Activated CD4-positive, alpha-beta T cell treated with anti-CD3 and anti-CD28 coated beads, Interleukin-2, amount 10 ng/mL, durations not matched to agents 24 days and 14 days (primary cell): ENCODE measurements at regions not wholly inside any gene's neighbourhood (a gene's known extent, or its start where the extent isn't known, plus 50 kb on each side); places are given as distances from the start of the nearest gene placed in this dataset.

Experiments
- DNase-seq: peaks from one replicate; pipeline ENCODE4 v3.0.0; 2022
- H3K27ac Mint-ChIP-seq: one replicate; pipeline ENCODE4 v1.8.0; 2022; ENCODE audit warnings: mild to moderate bottlenecking, mixed read lengths
- H3K27me3 Mint-ChIP-seq: one replicate; pipeline ENCODE4 v1.8.0; 2022; ENCODE audit warnings: mixed read lengths
- H3K36me3 Mint-ChIP-seq: one replicate; pipeline ENCODE4 v1.8.0; 2022; ENCODE audit warnings: low read depth, mild to moderate bottlenecking, mixed read lengths
- H3K4me1 Mint-ChIP-seq: one replicate; pipeline ENCODE4 v1.8.0; 2021; ENCODE audit warnings: mixed read lengths
- H3K4me3 Mint-ChIP-seq: one replicate; pipeline ENCODE4 v1.8.0; 2022; ENCODE audit warnings: mild to moderate bottlenecking, moderate library complexity, mixed read lengths
- H3K9me3 Mint-ChIP-seq: one replicate; pipeline ENCODE4 v1.8.0; 2021; ENCODE audit warnings: mixed read lengths
- intact Hi-C: fragments of 100-400 bp; cut with micrococcal nuclease; formaldehyde crosslinking; loops from one replicate; pipeline ENCODE4 v1.15.1; 2023

DNA sequence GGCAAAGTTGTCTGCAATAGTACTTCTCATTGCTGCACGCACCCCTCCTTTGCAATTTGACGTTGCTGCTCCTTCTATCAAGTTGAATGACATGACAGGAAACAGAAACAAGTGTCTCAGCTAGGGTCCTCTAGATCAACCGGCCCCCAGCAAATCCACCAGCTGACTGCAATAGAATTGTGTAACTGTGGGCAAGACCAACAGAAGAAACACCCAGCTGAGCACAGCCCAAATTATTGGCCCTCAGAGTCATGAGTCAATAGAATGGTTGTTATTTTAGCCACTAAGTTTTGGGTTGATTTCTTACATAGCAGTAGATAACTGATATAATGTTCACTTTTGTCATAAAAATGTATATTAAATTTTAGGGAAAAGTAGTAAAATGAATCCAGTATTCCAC is 202.7 kb downstream of the MAFB start:
- Mint-ChIP-seq H3K27ac (no peak overlapping the region), H3K36me3 (no peaks in the 10 kb centered on the region), H3K9me3 (no peaks in the 10 kb centered on the region), H3K4me3 (no peak overlapping the region), H3K4me1 (no peaks in the 10 kb centered on the region), H3K27me3 (peaks cover 3% of the 10 kb centered on the region)
- DNase-seq: no peak
- intact Hi-C loops: no loop called here

DNA sequence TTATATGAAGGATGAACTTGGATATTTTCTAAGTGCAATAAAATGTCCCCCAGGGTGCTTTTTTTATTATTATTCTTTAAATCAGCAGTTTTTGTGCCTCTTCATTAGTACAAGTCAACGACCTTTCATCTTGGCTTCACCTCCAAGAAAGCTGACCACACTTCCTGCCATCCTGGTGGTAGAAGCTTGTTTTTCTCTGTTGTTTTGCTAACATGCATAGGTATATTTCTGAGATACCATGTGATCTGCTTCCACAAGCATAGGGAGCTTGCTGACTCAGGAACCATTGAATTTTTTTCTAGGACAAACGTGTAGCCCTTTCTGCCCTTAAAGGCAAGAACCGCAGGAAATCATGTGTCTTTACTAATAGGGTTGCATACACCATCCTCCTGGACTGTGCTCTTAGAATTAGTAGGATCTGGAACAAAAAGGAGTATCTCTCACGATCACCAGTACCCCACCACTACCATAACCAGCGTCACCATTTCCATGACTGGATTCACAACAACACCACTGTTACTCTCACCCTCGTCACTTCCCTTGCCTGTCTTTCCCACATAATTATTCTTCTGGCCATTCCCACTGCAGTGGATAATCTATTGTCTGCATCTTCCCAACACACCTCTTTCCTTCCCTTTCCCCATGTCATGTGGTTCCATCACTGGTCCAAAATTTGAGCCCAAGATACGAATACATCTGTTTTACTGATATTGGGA is 207.1 kb downstream of the MAFB start:
- Mint-ChIP-seq H3K4me1 (no peaks in the 10 kb centered on the region), H3K9me3 (no peaks in the 10 kb centered on the region), H3K27me3 (peaks cover 3% of the 10 kb centered on the region), H3K4me3 (no peak overlapping the region), H3K27ac (no peak overlapping the region), H3K36me3 (no peaks in the 10 kb centered on the region)
- intact Hi-C loops: no loop called here
- no peak for DNase-seq

DNA sequence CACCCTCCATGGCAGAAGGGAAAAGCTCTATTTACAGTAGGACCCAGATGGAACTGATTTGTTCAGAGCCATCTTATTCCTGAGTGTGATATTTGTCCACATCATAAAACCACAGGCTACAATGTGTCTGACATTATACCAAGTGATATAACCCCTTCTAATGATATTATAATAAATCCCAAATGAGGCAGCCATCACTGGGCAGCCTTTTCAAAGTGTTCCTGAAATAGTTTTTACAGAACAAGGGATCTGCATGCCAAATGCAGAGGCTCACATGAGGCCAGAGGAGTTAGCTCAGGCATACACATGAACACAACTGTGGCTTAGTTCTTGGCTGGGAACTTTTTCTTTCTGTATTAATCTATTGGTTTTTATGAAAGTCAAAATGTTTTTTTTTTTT is 207.7 kb downstream of the MAFB start:
- no peaks in the 10 kb centered on the region for H3K9me3 Mint-ChIP-seq
- H3K4me3 Mint-ChIP-seq: no peak overlapping the region
- H3K36me3 Mint-ChIP-seq: no peaks in the 10 kb centered on the region
- no peak overlapping the region for H3K27ac Mint-ChIP-seq
- H3K4me1 Mint-ChIP-seq: no peaks in the 10 kb centered on the region
- intact Hi-C loops: no loop called here
- H3K27me3 Mint-ChIP-seq: peaks cover 3% of the 10 kb centered on the region
- DNase-seq: no peak

DNA sequence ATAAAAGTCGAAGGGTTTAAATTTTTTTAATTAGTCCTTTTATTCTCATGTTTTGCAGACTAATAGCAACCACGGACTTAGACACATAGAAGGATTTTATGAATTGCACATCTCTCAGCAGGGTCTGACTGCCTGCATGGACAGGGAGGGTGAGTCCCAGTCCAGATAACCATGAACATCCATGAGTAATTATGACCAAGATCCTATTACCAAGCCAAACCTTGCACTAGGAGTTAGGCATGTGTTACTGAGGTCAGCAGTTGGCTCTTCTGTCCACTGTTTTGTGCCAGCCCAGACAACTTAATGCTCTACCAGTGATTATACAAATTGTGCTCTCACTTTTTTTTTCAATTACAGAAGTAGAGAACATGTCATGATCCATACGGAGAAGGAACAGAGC is 211.2 kb downstream of the MAFB start:
- no peak overlapping the region for H3K27ac Mint-ChIP-seq
- intact Hi-C loops: no loop called here
- no peak overlapping the region for H3K4me3 Mint-ChIP-seq
- H3K9me3 Mint-ChIP-seq: no peaks in the 10 kb centered on the region
- H3K27me3 Mint-ChIP-seq: no peaks in the 10 kb centered on the region
- no peaks in the 10 kb centered on the region for H3K36me3 Mint-ChIP-seq
- no peak for DNase-seq
- H3K4me1 Mint-ChIP-seq: no peaks in the 10 kb centered on the region

DNA sequence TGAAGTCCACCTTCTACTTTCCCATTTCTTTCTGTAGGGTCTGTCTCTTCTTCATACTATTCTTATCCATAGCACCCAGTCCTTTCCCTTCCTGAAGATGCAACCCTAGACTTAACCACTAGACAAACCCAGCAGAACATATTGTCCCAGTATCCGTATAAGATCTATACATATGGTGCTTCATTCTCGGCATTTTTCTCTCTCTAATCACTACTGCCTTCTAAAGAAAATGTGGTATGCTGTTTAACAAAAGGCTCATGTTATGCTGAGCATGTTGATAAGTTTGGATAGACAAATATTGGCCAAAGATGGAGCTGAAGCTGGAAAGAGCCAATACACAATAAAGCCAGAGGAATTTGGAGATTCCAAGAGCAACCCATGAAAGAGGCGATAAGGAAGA is 212.6 kb downstream of the MAFB start:
- Mint-ChIP-seq H3K4me1 (no peaks in the 10 kb centered on the region), H3K27me3 (no peaks in the 10 kb centered on the region)
- intact Hi-C loops: no loop called here

DNA sequence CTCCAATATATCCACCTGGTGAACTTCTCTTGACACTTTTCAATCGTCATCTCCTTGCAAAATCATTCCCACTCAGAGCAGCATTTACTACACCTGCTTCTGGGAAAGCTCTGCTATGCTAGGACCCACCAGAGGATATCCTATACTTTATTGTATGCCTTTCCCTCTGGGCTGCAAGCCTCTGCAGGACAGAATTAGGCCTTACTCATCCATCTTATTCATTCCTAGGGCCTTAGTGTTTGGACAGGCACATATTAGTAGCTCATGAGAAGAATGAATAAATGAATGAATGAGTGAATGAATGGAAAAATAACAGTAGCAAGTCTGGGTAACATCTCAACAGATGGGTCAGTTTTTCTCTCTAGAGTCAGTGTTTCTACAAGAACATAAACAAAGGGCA is 216.1 kb downstream of the MAFB start:
- H3K36me3 Mint-ChIP-seq: no peaks in the 10 kb centered on the region
- intact Hi-C loops: no loop called here
- H3K4me3 Mint-ChIP-seq: no peak overlapping the region
- H3K27me3 Mint-ChIP-seq: no peaks in the 10 kb centered on the region
- H3K27ac Mint-ChIP-seq: no peak overlapping the region
- no peaks in the 10 kb centered on the region for H3K4me1 Mint-ChIP-seq
- DNase-seq: no peak
- no peaks in the 10 kb centered on the region for H3K9me3 Mint-ChIP-seq

More for the DNA sequence above, 212.6 kb downstream of the MAFB start:
- H3K9me3 Mint-ChIP-seq: no peaks in the 10 kb centered on the region
- no peaks in the 10 kb centered on the region for H3K36me3 Mint-ChIP-seq
- no peak overlapping the region for H3K27ac Mint-ChIP-seq
- H3K4me3 Mint-ChIP-seq: no peak overlapping the region
- DNase-seq: no peak

DNA sequence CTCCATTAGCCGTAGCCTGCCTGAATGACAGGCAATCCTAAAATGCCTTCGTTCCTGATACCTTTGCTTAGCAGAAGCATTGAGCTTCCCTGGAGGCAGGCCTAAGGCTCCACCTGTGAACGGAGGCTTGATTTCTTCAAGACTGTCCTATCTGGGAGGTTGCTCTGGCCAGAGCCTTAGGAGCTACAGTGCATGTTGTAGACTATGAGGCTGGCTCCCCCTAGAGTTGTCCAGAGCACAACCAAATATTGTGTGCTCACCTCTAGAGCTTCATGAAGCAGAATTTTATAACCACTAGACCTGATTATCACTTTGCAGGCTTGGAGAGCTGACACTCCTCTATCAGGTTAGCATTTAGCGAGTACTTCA is 217.8 kb downstream of the MAFB start:
- Mint-ChIP-seq H3K36me3 (no peaks in the 10 kb centered on the region), H3K4me1 (no peaks in the 10 kb centered on the region), H3K27ac (no peak overlapping the region), H3K27me3 (no peaks in the 10 kb centered on the region), H3K4me3 (no peak overlapping the region), H3K9me3 (no peaks in the 10 kb centered on the region)
- intact Hi-C loops: no loop called here
- no peak for DNase-seq

DNA sequence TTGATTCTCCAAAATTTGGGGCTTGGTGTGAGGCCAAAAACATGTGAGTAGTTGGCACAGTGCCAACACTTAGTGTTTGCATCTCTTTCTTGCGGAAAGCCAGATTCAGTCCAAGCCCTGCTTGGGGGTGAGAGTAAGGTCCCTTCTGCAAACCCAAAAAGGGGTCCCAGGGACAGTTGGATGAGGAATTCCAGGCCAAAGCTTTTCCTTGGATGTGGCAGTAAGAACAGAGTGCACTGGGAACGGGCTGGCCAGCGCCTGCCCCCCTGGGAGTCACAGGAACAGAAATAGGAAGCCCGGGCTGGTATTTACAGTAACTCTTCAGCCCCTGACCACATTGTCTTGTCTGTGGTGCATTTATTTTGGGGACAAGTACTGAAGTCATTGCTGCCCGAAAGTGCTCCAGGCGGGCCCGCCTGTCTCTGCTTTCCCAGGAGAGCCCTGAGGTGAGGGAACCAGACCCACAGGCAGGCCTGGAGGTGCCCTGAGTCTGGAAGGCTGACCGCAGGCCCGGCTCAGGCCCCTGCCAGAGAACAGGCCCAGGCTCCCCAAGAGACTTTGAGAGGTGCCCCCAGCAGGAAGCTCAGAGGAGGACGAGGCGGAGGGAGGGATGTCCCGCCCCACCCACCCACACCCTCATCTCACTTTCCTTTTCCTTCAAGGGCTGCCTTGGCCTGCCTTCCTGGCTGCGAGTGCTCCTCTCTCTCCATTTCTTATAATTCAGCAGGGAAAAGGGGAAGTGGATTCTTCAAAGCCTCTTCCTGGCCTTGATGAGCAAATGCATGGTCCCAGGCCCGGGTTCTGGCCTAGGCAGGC is 218.4 kb downstream of the MAFB start:
- H3K4me3 Mint-ChIP-seq: no peak overlapping the region
- DNase-seq: no peak
- no peaks in the 10 kb centered on the region for H3K4me1 Mint-ChIP-seq
- no peak overlapping the region for H3K27ac Mint-ChIP-seq
- intact Hi-C loops: no loop called here
- no peaks in the 10 kb centered on the region for H3K9me3 Mint-ChIP-seq
- no peaks in the 10 kb centered on the region for H3K36me3 Mint-ChIP-seq
- H3K27me3 Mint-ChIP-seq: no peaks in the 10 kb centered on the region

DNA sequence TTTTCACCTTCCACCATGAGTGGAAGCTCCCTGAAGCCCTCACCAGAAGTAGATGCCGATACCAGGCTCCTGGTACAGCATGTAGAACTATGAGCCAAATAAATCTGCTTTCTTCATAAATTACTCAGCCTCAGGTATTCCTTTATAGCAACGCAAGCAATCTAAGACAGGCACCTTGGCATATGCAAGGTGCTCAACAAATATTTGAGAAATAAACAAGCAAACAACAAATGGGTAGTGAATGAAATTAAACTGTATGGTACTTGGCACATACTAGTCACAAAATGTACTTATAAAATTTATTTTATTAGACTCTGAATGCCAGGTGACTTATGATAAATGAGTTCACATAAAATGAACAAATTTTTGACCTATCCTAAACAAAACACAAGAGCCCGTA is 220.3 kb downstream of the MAFB start:
- no peaks in the 10 kb centered on the region for H3K4me1 Mint-ChIP-seq
- H3K36me3 Mint-ChIP-seq: no peaks in the 10 kb centered on the region
- H3K27ac Mint-ChIP-seq: no peak overlapping the region
- no peak for DNase-seq
- no peaks in the 10 kb centered on the region for H3K9me3 Mint-ChIP-seq
- intact Hi-C loops: no loop called here
- H3K27me3 Mint-ChIP-seq: no peaks in the 10 kb centered on the region
- no peak overlapping the region for H3K4me3 Mint-ChIP-seq

DNA sequence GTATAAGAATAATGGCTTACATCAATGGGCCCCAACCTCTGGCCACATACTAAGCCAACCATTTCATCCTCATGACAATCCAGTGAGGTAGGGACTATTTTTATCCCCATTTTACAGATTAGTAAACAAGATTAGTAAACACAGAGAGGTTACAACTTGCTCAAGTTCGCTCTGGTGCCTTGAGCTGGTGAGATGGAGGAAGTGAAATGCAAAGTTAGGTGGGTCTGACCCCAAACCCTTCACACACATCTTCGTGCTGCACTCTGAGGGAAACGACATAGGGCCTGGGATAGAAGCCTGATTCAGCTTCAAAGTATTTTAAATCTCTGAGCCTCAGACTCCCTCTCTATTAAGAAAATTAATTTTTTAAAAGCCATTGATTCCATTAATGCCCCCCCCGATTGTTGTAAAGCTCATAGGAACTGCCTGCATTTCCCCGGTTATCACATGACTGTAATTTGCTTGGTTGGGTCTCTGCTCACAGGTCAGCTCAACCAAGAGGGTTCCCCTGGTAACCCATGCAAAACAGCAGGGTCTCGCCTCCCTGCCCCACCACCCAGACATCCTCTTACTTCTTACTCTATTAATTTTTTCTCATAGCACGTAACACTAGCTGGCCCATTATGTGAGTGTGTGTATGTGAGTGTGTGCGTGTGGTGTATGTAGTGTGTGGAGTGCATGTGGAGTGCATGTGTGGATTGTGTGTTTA is 221.2 kb downstream of the MAFB start:
- H3K4me1 Mint-ChIP-seq: no peaks in the 10 kb centered on the region
- no peak overlapping the region for H3K27ac Mint-ChIP-seq
- H3K4me3 Mint-ChIP-seq: no peak overlapping the region
- no peaks in the 10 kb centered on the region for H3K27me3 Mint-ChIP-seq
- DNase-seq: no peak
- no peaks in the 10 kb centered on the region for H3K9me3 Mint-ChIP-seq
- intact Hi-C loops: no loop called here
- no peaks in the 10 kb centered on the region for H3K36me3 Mint-ChIP-seq

DNA sequence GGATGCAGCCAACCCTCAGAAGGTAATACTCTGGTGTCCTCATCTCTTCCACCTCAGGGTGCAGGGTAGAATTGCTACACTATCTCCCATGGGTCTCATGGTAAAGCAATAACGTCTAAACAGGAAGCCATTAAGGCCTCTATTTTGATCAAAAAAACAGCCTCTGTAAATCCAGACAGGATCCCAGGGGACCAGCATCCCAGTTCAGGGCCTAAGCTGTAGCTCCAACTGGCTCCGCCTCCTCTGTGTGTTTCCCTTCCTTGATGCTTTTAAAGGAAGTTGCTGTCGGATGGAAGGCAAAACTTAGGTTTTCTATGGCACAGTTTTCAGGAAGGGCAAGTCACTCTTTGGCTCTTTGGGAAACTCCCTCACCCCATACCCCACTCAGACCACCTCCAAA is 222.0 kb downstream of the MAFB start:
- Mint-ChIP-seq H3K27me3 (no peaks in the 10 kb centered on the region), H3K9me3 (no peaks in the 10 kb centered on the region), H3K27ac (no peak overlapping the region), H3K36me3 (no peaks in the 10 kb centered on the region), H3K4me1 (no peaks in the 10 kb centered on the region), H3K4me3 (no peak overlapping the region)
- DNase-seq: no peak
- intact Hi-C loops: no loop called here

DNA sequence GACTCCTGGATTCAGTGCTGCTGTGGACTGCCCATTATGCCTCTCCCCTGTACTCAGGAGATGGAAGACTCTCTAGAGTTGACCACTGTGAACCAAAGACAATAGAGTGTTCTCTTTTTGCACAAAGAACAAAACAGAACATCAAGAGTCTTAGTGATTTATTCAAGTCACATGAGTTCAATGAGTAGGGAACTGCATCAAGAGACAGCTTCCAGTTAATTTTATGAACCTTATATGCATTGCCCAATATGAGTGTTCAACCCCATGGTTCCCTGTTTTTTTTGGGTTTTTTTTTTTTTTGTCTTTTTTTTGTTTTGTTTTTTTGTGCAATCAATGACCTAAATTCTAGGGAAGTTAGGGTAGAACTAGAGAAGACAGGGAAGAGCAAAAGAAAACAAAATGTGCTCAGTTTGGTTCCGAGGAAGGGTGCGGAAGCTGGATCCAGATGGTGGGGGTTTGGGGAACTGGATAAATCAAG is 224.3 kb downstream of the MAFB start:
- Mint-ChIP-seq H3K27me3 (no peaks in the 10 kb centered on the region), H3K9me3 (no peaks in the 10 kb centered on the region), H3K4me1 (no peaks in the 10 kb centered on the region), H3K27ac (no peak overlapping the region), H3K4me3 (no peak overlapping the region), H3K36me3 (no peaks in the 10 kb centered on the region)
- DNase-seq: no peak
- intact Hi-C loops: no loop called here

DNA sequence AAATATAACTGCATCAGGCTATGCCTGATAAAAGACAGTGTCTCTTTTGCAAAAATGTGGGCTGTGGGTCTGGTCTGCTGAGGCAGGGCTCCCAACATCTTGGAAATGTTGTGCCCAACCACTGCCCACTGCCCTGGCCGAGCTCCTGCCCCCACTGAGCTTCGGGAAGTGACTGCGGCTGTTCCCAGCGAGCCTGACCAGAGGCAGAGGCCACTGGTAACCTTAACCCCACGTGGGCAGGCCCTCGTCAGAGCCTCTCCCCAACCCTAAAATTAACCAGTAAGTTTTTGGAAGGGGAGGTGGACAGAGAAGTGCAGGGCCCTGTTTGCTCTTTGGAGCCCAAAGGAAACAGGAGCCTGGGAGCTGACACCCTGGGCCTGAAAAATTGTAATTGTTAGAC is 225.9 kb downstream of the MAFB start:
- intact Hi-C loops: no loop called here

DNA sequence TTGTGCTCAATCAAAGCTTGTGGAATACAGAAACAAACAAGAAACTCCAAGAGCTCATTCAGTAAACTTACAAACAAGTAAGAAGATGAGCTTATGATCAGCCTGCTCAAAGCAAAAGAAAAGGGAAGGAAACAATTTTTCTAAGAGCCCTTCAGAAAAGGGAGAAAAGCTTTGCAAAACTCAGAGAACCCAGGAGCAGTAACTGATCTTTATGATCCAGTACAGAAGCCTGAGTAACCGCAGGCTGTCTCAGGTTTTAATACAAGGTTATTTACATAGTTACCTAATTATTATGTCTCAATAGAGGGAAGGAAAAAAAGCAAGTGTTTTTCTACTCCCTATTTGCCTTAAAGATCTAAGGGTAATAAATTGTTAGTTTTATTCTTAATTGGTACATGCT is 226.5 kb downstream of the MAFB start:
- Mint-ChIP-seq H3K27ac (no peak overlapping the region), H3K4me3 (no peak overlapping the region), H3K27me3 (no peaks in the 10 kb centered on the region), H3K9me3 (no peaks in the 10 kb centered on the region), H3K36me3 (no peaks in the 10 kb centered on the region), H3K4me1 (no peaks in the 10 kb centered on the region)
- DNase-seq: no peak
- intact Hi-C loops: no loop called here

More for the DNA sequence above, 225.9 kb downstream of the MAFB start:
- H3K4me1 Mint-ChIP-seq: no peaks in the 10 kb centered on the region
- no peaks in the 10 kb centered on the region for H3K9me3 Mint-ChIP-seq
- H3K4me3 Mint-ChIP-seq: no peak overlapping the region
- DNase-seq: no peak
- H3K27me3 Mint-ChIP-seq: no peaks in the 10 kb centered on the region
- H3K27ac Mint-ChIP-seq: no peak overlapping the region
- H3K36me3 Mint-ChIP-seq: no peaks in the 10 kb centered on the region
